Liver (tissue), 8 donors: ENCODE measurements at regions not wholly inside any gene's neighbourhood (a gene's known extent, or its start where the extent isn't known, plus 50 kb on each side); places are given as distances from the start of the nearest gene placed in this dataset.

Experiments
- DNase-seq: peaks from one replicate; pipeline ENCODE4 v3.0.0-alpha.2; 2017; ENCODE audit warnings: low spot score
- H3K27ac ChIP-seq, 2 donors: one replicate each; pipeline ENCODE4 v1.7.0; 2013; ENCODE audit warnings: inconsistent platforms in 2 of 2, low read length in 2 of 2, control low read depth in 1 of 2, low read depth in 1 of 2, mild to moderate bottlenecking in 1 of 2
- H3K27me3 ChIP-seq, 4 donors: one replicate each; pipeline versions ENCODE4 v1.6.1 to v1.7.0; 2013; ENCODE audit warnings: low read length in 3 of 4, inconsistent platforms in 1 of 4, mild to moderate bottlenecking in 1 of 4, moderate library complexity in 1 of 4; ENCODE audit not compliant: control insufficient read depth in 4 of 4, insufficient read depth in 4 of 4
- H3K36me3 ChIP-seq, 4 donors: one replicate each; pipeline versions ENCODE4 v1.6.1 to v1.7.0; 2013; ENCODE audit warnings: low read length in 3 of 4, mild to moderate bottlenecking in 3 of 4, low read depth in 1 of 4, moderate library complexity in 1 of 4; ENCODE audit not compliant: control insufficient read depth in 4 of 4, insufficient read depth in 3 of 4
- H3K4me1 ChIP-seq, 4 donors: one replicate each; pipeline versions ENCODE4 v1.6.1 to v1.7.0; 2013; ENCODE audit warnings: low read length in 3 of 4, mild to moderate bottlenecking in 3 of 4, moderate library complexity in 1 of 4; ENCODE audit not compliant: control insufficient read depth in 4 of 4, insufficient read depth in 4 of 4
- H3K4me3 ChIP-seq, 3 donors: one replicate each; pipeline versions ENCODE4 v1.6.1 to v1.7.0; 2013; ENCODE audit warnings: low read length in 3 of 3, control low read depth in 1 of 3, low read depth in 1 of 3, mild to moderate bottlenecking in 1 of 3
- H3K9ac ChIP-seq, 2 donors: one replicate each; pipeline ENCODE4 v1.7.0; 2013; ENCODE audit warnings: low read length in 2 of 2, mild to moderate bottlenecking in 2 of 2, moderate library complexity in 2 of 2, control low read depth in 1 of 2, low read depth in 1 of 2
- H3K9me3 ChIP-seq, 4 donors: one replicate each; pipeline versions ENCODE4 v1.6.1 to v1.7.0; 2013; ENCODE audit warnings: low read length in 3 of 4; ENCODE audit not compliant: control insufficient read depth in 4 of 4
- EGR1 ChIP-seq, 2 donors: IDR thresholded peaks; 2 replicates each; pipeline ENCODE4 v1.6.1; 2016 to 2018; ENCODE audit warnings: antibody characterized with exemption in 2 of 2, low read depth in 2 of 2
- FOXA1 ChIP-seq: IDR thresholded peaks from 2 replicates; pipeline ENCODE4 v1.6.1; 2016; ENCODE audit warnings: antibody characterized with exemption
- FOXA2 ChIP-seq: IDR thresholded peaks from 2 replicates; pipeline ENCODE4 v1.6.1; 2016; ENCODE audit warnings: antibody characterized with exemption
- GABPA ChIP-seq, 2 donors: IDR thresholded peaks in 1 of 2; conservative IDR thresholded peaks in 1 of 2; 2 replicates each; pipeline ENCODE4 v1.6.1; 2016; ENCODE audit warnings: antibody characterized with exemption in 2 of 2, mild to moderate bottlenecking in 1 of 2, moderate library complexity in 1 of 2
- HNF4A ChIP-seq, 2 donors: conservative IDR thresholded peaks; 2 replicates each; pipeline ENCODE4 v1.6.1; 2016; ENCODE audit warnings: antibody characterized with exemption in 2 of 2, mild to moderate bottlenecking in 2 of 2
- HNF4G ChIP-seq: IDR thresholded peaks from 2 replicates; pipeline ENCODE4 v1.6.1; 2016; ENCODE audit warnings: antibody characterized with exemption
- JUND ChIP-seq, 2 donors: IDR thresholded peaks; 2 replicates each; pipeline ENCODE4 v1.6.1; 2016; ENCODE audit warnings: antibody characterized with exemption in 2 of 2
- NR2F2 ChIP-seq: IDR thresholded peaks from 2 replicates; pipeline ENCODE4 v1.6.1; 2016; ENCODE audit warnings: antibody characterized with exemption
- RAD21 ChIP-seq, 2 donors: IDR thresholded peaks; 2 replicates each; pipeline ENCODE4 v1.6.1; 2016; ENCODE audit warnings: antibody characterized with exemption in 2 of 2, mild to moderate bottlenecking in 2 of 2
- RXRA ChIP-seq, 2 donors: IDR thresholded peaks; 2 replicates each; pipeline ENCODE4 v1.6.1; 2017 to 2018; ENCODE audit warnings: antibody characterized with exemption in 2 of 2, mild to moderate bottlenecking in 1 of 2
- SP1 ChIP-seq: IDR thresholded peaks from 2 replicates; pipeline ENCODE4 v1.6.1; 2018; ENCODE audit warnings: antibody characterized with exemption, mild to moderate bottlenecking
- TAF1 ChIP-seq: conservative IDR thresholded peaks from 2 replicates; pipeline ENCODE4 v1.6.1; 2016; ENCODE audit warnings: antibody characterized with exemption, mild to moderate bottlenecking
- YY1 ChIP-seq: IDR thresholded peaks from 2 replicates; pipeline ENCODE4 v1.6.1; 2016; ENCODE audit warnings: antibody characterized with exemption, mild to moderate bottlenecking
- WGBS: extraction: QIAGEN DNeasy Blood & Tissue Kit; methylation state at CpG from one replicate; pipeline ENCODE4 v1.1.7; 2013; 5-methylcytosine and 5-hydroxymethylcytosine counted together
- TF ChIP-seq, protein P1 (sequence below): IDR thresholded peaks from 2 replicates; pipeline ENCODE4 v1.6.1; 2016; ENCODE audit warnings: antibody characterized with exemption
- TF ChIP-seq, protein P2 (sequence below): IDR thresholded peaks from 2 replicates; pipeline ENCODE4 v1.6.1; 2016; ENCODE audit warnings: antibody characterized with exemption, mild to moderate bottlenecking
- TF ChIP-seq, protein P3 (sequence below): fragments of 150-350 bp; IDR thresholded peaks from 2 replicates; pipeline ENCODE4 v1.5.1; 2017; ENCODE audit warnings: improper control_type of control experiment, low read depth, low read length; ENCODE audit not compliant: missing input control
- TF ChIP-seq, protein P4 (sequence below): IDR thresholded peaks from 2 replicates; pipeline ENCODE4 v1.6.1; 2016; ENCODE audit warnings: antibody characterized with exemption
- TF ChIP-seq, protein P5 (sequence below): IDR thresholded peaks from 2 replicates; pipeline ENCODE4 v1.6.1; 2016; ENCODE audit warnings: antibody characterized with exemption
- donor health status: healthy.
- donor health status: healthy.
- donor health status: healthy.
- donor health status: healthy.
- donor health status: healthy.

DNA sequence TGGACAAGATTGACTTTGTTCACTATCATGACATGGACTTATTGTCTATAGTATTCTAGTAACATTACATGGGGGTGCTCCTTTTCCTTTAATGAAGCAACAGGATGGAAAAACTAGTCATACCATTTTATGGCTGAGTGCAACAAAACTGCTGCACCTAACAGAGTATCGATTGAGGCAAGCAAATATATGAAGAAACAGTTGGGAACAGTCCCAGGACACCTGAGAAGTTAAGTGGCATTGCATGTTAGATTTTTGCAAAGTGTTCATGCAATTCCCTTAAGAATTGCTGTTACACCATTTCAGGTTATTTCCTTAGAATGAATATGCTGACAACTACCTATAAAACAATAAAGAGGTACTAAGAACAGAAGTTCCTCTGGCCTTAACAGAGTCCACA, 541.5 kb upstream of the ANO3 start:
- H3K4me3 ChIP-seq = no peak overlapping the region
- H3K9me3 ChIP-seq = no peaks in the 10 kb centered on the region
- no peaks in the 10 kb centered on the region for H3K4me1 ChIP-seq
- WGBS = 63% methylated on average over 1 of the region's 1 CpG
- H3K27ac ChIP-seq = no peak overlapping the region
- TF ChIP-seq YY1 (no peak), EGR1 (IDR thresholded peaks at IDR 0.05; ENCODE audit: low read depth in 2 of 2) (no peak), NR2F2 (no peak), SP1 (no peak), GABPA (IDR thresholded peaks at IDR 0.05 in 1 of 2, conservative IDR thresholded peaks at IDR 0.05 in 1 of 2) (no peak), FOXA2 (no peak), TAF1 (no peak), FOXA1 (no peak), RXRA (IDR thresholded peaks at IDR 0.05) (no peak), HNF4A (conservative IDR thresholded peaks at IDR 0.05) (no peak), JUND (IDR thresholded peaks at IDR 0.05) (no peak), HNF4G (no peak), RAD21 (IDR thresholded peaks at IDR 0.05) (no peak)
- TF ChIP-seq, protein P1, sequence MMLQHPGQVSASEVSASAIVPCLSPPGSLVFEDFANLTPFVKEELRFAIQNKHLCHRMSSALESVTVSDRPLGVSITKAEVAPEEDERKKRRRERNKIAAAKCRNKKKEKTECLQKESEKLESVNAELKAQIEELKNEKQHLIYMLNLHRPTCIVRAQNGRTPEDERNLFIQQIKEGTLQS = no peak
- TF ChIP-seq, protein P2, sequence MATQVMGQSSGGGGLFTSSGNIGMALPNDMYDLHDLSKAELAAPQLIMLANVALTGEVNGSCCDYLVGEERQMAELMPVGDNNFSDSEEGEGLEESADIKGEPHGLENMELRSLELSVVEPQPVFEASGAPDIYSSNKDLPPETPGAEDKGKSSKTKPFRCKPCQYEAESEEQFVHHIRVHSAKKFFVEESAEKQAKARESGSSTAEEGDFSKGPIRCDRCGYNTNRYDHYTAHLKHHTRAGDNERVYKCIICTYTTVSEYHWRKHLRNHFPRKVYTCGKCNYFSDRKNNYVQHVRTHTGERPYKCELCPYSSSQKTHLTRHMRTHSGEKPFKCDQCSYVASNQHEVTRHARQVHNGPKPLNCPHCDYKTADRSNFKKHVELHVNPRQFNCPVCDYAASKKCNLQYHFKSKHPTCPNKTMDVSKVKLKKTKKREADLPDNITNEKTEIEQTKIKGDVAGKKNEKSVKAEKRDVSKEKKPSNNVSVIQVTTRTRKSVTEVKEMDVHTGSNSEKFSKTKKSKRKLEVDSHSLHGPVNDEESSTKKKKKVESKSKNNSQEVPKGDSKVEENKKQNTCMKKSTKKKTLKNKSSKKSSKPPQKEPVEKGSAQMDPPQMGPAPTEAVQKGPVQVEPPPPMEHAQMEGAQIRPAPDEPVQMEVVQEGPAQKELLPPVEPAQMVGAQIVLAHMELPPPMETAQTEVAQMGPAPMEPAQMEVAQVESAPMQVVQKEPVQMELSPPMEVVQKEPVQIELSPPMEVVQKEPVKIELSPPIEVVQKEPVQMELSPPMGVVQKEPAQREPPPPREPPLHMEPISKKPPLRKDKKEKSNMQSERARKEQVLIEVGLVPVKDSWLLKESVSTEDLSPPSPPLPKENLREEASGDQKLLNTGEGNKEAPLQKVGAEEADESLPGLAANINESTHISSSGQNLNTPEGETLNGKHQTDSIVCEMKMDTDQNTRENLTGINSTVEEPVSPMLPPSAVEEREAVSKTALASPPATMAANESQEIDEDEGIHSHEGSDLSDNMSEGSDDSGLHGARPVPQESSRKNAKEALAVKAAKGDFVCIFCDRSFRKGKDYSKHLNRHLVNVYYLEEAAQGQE = no peak
- TF ChIP-seq, protein P3, sequence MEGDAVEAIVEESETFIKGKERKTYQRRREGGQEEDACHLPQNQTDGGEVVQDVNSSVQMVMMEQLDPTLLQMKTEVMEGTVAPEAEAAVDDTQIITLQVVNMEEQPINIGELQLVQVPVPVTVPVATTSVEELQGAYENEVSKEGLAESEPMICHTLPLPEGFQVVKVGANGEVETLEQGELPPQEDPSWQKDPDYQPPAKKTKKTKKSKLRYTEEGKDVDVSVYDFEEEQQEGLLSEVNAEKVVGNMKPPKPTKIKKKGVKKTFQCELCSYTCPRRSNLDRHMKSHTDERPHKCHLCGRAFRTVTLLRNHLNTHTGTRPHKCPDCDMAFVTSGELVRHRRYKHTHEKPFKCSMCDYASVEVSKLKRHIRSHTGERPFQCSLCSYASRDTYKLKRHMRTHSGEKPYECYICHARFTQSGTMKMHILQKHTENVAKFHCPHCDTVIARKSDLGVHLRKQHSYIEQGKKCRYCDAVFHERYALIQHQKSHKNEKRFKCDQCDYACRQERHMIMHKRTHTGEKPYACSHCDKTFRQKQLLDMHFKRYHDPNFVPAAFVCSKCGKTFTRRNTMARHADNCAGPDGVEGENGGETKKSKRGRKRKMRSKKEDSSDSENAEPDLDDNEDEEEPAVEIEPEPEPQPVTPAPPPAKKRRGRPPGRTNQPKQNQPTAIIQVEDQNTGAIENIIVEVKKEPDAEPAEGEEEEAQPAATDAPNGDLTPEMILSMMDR = no peak
- TF ChIP-seq, protein P4, sequence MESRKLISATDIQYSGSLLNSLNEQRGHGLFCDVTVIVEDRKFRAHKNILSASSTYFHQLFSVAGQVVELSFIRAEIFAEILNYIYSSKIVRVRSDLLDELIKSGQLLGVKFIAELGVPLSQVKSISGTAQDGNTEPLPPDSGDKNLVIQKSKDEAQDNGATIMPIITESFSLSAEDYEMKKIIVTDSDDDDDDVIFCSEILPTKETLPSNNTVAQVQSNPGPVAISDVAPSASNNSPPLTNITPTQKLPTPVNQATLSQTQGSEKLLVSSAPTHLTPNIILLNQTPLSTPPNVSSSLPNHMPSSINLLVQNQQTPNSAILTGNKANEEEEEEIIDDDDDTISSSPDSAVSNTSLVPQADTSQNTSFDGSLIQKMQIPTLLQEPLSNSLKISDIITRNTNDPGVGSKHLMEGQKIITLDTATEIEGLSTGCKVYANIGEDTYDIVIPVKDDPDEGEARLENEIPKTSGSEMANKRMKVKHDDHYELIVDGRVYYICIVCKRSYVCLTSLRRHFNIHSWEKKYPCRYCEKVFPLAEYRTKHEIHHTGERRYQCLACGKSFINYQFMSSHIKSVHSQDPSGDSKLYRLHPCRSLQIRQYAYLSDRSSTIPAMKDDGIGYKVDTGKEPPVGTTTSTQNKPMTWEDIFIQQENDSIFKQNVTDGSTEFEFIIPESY = no peak
- TF ChIP-seq, protein P5, sequence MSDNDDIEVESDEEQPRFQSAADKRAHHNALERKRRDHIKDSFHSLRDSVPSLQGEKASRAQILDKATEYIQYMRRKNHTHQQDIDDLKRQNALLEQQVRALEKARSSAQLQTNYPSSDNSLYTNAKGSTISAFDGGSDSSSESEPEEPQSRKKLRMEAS = no peak
- no peak overlapping the region for H3K9ac ChIP-seq
- no peaks in the 10 kb centered on the region for H3K36me3 ChIP-seq
- DNase-seq = no peak
- H3K27me3 ChIP-seq = no peaks in the 10 kb centered on the region
